Activated naive CD4-positive, alpha-beta T cell treated with anti-CD3 and anti-CD28 coated beads, Interleukin-2, amount 50 U/mL, for 16 hours (primary cell): ENCODE measurements at regions not wholly inside any gene's neighbourhood (a gene's known extent, or its start where the extent isn't known, plus 50 kb on each side); places are given as distances from the start of the nearest gene placed in this dataset.

Experiments used
- DNase-seq: peaks from one replicate; pipeline ENCODE4 v3.0.0-alpha.2; 2020

DNA sequence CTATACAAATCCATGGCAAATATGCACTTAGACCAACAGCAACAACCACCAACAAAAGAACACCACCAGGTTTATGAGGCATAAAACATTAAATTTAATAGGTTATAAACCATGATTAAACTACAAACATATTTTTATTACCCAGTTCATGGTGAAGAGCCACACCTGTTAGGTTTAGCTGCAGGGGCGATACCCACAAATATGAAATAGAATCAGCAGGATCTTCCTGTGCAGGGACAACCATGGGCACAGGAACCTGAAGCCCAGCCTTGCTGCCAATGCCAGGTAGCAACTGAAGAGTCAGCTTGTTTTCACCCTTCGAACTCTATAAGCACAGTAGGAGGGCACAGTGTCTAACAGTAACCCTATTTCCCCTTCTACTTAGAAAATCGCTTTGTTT is 675.0 kb downstream of the SATB2 start:
- DNase-seq: no peak

DNA sequence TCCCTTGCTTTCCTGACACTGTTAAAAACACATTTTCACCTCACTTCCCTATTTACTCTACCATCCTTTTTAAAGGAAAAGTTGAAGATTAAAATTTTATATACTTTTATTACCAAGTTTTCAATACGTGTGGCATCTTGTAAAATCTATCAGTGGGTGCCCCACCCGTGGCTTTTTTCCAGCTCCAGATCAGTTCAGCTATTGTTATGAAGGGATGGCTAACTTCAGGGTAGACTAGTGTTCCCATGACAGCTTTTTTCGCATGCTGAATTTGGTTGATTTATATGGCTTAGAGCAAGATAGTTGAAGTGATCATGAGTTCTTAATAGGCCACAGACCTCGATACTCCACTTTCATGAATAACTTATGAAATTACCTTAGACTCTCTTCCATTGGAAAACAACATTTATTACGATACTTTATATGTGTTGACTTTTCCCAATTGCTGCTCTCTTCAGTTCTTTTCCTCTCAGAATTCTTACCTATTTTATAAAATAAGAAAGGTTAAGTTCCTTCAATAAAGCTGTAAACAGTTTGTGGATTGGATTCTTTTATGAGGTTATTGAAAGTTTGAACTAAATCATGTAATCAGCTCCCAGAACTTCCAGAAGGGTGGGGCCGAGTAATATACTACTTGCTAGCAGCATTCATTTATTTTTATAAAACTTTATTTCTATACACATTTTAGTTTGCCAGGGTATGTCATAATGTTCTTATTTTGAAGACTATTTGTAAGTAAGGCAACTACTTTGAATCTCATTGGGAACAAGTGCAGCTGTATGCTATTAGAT is 680.9 kb downstream of the SATB2 start:
- no peak for DNase-seq

DNA sequence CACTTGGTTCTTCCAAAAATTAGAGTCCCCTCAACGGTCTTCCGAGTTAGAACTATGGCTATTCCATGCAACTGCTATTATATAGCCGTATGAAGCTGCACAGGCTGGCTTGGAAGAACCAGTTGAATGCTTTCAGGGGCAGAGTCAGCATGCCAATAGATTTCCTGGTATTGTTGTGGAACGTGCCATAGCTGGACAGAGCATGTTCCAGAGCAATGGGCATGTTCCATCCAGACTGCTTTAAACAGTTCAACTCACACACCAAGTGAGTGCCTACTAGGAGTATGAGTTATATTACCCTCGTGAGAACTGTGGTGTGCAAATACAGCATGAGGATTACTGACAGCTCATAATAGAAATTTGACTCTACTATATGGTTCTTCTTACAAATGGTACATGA is 682.0 kb downstream of the SATB2 start:
- DNase-seq: no peak

DNA sequence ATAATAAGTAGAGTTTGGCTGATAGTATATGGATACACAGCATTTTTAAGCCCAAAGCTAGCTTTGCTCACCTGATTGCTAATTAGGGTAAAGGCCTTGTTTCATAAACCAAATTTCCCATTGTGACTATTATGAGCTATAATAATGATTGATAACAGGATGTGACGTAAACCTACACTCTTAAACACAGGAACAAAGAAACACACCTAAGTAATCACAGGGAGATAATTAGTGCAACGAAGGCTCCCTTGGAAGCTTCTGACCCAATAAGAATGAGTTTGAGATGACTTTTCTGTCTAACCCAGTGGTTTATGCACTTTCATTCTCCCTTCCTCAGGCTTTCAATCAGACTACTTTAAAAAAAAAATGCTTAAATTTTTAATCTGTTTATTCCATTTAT is 683.2 kb downstream of the SATB2 start:
- no peak for DNase-seq

DNA sequence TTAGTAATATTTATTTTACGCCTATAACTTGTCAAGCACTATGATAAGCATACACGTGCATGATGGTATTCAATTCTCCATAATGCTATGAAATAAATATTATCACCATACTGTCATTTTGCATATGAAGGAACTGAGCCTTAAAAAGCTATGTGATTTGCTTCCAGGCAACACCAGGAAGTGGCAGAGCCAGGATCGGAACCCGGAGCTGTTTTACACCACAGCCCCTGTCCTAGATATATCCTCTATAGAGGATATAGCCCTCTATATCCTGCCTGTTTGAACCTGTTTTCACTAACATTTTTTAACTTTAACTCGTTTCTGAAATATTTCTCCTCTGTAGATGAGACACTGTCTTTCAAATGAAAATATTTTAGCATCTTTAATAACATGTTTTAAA is 690.0 kb downstream of the SATB2 start:
- no peak for DNase-seq

DNA sequence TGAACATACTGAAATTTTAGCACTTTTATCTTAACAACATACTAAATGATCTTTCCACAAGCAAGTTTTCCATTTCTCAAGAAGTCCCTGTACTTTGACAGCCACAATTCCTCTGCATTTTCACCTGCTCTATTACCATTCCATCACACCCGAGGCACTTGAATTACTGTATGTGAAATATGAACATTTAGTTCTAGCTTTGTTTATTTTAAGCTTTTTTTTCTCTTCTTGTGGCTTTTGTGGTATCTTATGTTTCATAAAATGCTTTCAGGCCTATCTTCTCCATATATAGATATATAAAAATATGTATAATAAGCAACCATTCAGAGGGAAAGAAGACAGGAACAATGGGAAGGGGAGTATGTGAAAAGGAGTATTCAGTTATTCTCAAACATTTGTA is 693.9 kb downstream of the SATB2 start:
- DNase-seq: no peak

DNA sequence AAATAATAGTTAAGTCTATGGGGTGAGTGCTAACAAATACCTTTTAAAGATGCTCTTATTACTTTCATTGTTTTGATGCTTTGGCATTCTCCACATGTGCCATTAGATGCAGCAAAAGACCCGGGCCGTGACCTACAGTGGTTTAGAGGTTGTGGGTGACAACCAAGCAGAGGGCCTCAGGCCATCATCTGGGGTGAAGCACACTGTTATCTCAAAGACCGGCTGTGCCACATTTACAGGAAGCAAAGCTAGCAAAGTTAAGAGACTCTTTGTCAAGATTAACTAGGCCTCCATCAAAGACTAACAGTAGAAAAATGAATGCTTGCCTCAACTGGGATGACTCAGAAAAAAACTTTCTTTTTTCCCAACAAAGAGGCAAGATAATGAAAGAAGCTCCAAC is 695.3 kb downstream of the SATB2 start:
- no peak for DNase-seq

DNA sequence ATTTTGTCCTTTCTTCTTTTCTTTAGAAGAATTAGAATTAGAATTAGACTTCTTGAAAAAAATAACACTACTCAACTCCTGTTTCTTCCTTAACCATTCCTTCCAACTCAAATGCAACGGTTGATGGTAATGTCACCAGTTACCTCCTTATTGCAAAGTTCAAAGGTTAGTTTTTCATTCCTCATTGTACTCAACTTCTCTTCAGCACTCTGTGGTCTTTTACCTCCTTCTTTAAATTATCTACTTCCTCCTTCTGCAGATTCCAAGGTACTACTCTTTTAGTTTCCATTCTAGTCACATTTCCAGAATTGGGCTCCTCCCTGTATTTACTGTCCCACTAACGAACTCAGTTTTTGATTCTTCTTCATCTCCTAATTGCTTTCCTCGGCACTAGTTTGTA is 700.7 kb downstream of the SATB2 start:
- DNase-seq: no peak

DNA sequence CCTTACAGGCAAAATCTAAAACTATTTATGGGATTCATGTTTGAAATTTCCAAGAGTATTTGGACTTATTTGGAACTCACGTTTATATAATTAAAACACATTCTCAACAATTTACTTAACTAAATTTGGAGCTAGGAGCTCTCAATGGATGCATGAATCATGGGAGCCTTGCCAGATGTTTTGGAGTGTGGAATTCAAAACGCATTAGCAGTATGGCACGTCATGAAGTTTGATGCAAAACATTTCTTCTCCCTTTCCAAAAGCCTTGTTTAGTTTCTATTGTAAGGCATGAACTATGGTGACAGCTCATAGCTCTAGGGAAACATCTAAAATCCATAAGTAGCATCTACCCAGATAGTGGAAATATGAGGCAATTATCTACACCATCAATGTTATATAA is 701.6 kb downstream of the SATB2 start:
- DNase-seq: no peak

DNA sequence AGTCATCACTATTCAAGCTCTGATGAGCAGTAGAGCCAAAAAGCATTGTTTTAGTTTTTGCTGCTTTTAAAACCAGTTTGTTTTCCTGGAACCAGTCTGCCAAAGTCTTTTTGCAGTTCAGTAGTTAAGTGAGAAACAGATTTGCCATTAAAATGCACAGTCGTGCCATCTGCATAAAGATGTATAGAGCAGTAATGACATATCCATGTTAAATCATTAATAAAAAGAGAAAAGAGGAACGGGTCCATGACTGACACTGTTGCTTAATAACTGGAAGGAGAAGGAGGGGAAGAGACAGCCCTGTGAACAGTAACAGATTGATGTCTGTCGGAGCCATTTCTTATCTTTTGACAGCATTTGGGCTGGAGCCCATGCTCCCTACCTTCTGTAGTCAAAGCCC is 704.6 kb downstream of the SATB2 start:
- no peak for DNase-seq

DNA sequence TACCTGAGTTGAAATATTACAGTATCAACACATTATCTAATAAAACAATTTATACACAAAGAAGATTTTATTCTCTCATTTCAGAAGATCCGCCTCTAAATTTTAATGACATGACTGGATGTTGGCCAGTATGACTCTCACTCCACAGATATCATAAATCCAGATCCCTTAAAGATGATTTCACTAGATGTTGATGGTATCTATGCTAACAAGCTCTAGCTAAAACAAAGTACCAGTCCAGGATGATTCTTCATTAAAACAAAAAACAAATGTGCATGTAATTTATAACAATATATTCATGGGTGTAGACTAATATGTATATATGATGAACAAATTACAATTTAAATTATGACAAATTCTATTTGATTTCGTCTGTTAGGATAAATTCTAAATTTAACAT is 708.4 kb downstream of the SATB2 start:
- no peak for DNase-seq

DNA sequence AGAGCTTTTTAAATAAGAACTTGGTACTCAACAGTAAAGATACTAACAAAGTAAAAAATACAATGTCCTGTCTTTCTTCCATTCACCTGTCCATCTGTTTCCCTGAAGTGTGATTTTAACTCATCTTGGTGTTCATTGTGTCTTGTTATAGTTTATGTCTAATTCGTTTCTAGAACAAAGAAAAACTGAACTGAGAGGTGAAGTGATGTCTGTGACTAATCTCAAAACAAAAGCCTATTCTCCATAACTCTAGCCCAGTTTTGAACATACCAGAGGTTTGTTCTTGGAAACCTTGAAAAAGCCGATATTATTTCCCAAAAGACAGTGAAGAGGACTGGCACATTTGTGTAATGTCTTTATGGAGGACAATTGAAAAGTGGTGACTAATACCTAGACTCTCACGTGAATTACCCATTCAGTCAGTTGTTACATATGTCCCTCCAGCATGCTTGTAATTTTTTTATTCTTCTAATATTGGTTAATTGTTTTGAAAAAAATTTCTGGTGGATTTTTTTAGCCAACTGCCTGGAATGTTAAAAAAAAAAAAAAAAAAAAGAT is 725.8 kb downstream of the SATB2 start:
- no peak for DNase-seq

DNA sequence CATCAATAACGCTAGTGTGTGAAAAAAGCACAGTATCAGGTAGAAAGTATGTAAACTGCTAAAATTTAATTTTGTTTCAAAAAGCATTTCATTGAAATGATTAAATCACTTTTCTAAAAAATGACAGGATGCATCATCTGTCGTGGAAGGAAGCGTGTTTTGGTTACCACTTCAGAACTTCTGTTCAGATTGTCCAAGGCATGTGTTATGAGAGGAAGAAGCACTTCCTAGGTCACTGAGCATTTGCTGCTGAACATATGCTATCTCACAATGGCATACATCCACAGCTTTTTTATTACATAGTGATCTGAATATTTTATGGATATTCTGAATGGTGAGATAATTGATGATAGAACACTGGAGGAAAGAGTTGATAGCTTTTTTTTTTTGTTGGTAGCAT is 737.5 kb downstream of the SATB2 start:
- no peak for DNase-seq

DNA sequence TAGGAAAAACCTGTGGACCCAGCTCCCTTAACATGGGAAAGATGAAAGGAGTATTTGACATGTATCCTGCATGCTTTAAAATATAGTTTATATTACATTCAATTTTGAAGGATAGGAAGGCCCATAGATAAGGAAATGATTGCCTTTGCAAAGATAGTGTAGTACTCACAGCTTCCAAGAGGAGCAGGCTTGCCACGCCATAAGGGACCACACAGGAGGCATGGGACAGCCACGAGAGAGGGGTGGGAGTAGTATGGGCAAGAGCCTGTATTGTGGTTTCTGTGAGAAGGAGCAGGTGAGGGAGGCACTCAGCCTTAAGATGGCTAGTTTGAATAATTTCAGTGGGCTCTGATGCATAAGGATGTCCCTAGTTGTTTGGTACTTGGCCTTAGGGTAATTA is 740.3 kb downstream of the SATB2 start:
- no peak for DNase-seq

DNA sequence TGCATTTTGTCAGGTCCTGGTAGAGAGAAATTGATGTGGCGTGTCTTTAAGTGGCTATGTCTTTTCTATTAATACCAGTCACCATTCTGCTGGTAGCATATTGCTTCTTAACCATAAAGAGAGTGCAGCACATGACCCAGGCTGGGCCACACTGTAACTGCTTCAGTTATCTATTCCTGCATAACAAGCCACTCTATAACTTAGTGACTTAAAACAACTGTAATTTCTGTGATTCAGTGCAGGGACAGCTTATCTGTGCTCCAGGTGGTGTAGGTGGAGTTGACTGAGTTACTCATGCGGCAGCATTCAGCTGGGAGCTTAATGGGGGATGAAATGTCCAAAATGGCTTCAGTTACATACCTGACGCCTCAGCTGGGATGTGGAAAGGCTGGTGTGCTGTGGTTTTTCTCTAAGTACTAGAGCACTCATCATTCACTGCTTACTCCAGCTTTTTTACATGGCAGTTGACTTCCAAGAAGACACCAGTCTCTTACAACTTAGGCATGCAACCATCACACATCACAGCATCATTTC is 742.4 kb downstream of the SATB2 start:
- no peak for DNase-seq

DNA sequence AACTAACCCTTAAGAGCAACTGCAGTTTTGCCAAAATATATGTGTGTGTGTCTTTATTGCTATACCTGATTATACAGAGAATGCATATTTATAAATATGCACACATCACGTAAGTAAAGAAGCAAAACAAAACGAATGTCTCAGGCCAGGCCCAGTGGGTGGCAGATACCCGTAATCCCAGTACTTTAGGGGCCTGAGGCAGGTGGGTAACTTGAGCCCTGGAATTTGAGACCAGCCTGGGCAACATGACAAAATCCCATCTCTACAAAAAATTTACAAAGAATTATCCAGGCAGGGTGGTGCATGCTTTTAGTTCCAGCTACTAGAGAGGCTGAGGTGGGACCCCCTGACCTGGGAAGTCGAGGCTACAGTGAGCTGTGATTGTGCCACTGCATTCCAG is 745.3 kb downstream of the SATB2 start:
- DNase-seq: no peak

DNA sequence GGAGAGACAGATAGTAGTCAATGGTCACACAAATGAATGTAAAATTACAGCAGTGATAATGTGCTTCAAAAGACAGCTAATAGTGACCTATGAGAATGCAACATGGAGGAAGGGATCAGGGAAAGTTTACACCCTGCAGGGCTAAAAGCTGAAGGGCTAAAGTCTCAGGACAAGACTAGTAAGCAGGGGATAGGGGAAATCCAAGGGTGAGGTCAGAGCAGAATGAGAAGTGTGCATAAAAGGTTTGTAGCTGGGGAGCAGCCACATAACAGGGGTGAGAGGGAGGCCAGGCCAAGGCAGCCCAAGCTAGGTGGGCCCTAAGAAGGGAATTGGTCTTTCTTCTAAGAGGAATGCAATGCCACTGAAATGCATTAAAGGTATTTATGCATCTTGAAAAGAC is 746.3 kb downstream of the SATB2 start:
- DNase-seq: no peak

DNA sequence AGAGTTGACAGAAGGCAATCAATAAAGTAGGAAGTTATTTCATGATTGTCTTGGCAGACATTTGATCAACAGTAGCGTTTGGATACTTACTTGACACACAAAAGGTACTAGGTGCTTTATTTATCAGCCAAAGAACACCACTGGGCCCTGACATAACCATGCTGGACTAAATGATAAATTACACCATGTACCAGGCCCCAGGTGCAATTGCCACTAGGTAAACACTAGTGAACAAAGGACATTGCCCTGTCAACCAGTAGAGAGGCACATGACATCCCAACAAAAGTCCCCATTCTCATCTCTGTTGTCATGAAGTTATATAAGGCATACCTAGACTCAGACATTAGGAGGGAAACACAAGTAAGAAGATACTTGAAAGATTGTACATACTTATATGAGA is 747.2 kb downstream of the SATB2 start:
- no peak for DNase-seq

DNA sequence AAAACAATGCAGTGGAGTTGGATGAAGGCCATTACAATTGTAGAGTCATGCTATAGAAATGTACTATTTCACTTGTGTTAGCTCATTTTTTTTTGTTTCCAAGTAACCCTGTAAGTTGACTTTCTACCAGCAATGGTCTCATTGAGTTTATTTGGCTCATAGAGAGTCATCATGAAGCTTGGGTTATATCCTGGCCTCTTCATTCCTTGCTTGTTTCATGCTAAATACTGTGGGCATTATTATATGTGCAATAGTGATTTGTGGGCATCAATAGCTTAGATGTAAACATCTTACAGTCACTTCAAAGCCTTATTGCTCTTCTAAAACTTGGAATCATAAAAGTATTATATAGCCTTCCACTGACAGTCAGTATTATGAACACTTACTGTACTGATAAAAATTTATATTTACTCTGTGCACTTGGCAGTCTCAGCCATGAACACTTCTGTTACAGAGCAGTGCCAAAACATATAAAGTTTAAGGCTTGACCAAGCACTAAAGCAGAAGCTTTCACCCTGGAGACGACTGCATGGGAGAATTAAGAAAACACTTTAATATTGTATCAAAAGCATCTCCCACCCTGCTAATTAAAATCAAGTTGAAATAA is 751.2 kb downstream of the SATB2 start:
- no peak for DNase-seq

DNA sequence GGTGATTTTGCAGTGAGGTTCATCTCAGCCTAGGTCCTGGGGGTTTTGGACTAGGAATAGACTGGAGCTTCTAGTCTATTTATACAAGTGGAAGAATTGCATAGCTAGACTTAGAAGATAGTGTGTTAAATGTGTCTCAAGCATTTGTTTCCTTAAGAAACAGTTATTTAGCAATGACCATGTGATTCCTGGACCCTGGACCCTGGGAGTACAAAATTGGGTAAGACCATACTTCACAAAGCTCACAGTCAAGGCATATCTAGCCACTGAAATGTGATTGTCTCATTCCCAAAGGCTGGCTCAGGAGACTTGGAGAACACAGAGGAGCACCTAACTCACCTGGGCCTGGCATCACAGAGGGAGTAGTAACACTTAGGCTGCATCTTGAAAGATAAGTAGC is 754.5 kb downstream of the SATB2 start:
- DNase-seq: no peak

DNA sequence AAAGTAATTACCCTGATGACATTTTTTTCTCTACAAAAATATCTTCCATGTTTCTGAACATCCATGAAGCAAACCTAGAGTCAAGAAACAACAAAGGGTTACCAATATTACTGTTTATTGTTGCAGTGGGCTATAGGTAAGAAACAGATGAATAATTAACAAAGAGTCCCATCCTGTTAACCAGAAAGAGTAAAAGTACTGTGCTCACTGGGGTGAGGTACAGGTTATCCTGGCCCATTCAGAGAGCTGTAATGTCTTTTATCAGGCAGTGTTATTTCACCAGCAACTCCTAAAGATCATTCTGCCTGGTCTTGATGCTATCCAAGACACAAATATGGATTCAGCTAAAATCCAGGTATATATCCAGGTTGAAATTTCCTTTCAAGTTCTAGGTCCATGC is 754.9 kb downstream of the SATB2 start:
- DNase-seq: no peak

DNA sequence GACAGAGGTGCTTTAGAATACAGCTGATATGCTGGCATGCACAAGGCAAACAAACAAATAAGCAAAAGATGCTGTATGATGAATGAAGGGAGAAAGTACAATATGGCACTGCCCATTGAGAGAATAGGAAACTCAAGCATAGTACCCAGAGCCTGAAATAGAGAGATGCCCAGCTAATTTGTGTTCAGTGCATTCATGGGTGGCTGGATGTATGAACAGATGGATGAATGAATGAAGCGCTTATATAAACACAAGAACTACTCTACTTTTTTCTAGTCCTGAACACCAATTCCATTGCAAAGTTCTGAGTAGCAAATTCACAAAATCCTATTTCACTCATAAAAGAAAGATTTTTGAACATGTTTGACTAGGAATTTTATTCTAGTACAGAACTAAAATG is 756.3 kb downstream of the SATB2 start:
- no peak for DNase-seq

DNA sequence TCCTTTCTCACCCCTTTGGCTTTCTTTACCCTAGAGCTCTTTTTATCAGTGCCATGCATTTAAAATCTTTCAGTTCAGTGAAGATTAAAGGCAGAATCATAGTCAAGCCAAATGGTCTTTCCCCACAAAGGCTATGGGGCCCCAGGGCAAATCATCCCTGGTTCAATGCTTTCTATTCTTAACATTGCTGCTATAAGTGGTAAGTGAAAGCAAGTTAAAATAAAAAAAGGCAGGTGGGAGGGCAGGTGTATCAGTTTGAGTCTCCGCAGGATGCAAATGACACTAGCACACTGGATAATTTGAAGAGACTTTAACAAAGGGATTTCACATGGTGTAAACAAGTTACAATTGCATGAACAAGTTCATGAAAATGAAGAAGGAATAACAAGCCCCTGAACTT is 757.4 kb downstream of the SATB2 start:
- DNase-seq: no peak

DNA sequence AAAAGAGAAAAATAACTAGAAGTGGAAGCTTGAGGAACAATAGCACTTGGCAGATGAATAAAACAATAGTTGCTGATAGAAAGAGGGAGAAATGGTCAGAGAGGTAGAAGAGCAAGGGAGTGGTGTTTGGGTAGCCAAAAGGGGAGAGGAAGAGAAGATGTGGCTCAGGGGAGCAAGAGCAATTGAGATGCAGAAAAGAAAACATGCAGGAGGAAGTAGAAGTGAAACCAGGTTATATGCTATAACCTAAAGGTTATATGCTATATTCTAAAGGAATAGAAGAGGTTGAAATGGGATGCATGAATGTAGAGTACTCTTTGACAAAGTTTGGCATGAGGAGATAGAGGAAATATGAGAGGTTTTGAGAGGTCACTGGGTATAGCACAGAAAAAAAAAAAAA is 759.5 kb downstream of the SATB2 start:
- DNase-seq: no peak

DNA sequence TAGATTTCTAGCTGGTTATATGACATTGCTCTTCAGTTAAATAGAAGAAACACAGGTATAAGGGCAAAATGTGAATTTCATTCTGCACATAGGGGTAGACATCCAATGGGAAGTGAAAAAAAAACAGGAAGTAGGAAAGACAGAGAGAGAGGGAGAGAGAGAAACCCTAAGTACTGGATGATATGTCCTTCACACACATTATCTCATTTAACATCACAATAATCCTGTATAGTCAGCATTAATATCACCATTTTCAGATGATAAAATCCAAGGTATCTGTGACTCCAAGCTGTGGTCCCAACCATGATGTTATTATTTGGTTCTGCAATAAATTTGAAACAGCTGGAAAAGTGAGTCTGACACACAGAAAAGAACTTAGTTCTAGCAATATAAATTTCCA is 759.9 kb downstream of the SATB2 start:
- no peak for DNase-seq
